ENCODE measurements at regions not wholly inside any gene's neighbourhood (a gene's known extent, or its start where the extent isn't known, plus 50 kb on each side); places are given as distances from the start of the nearest gene placed in this dataset.
"Not testable (repeated sequence)": the region's sequence is repeated elsewhere in the genome, so short reads cannot be mapped to it uniquely, and the experiment has no call there.

GRCh38 chr9:102507044-102507687 is 488.0 kb upstream of the CYLC2 start:
- TF ChIP-seq POLR2A (IDR thresholded peaks at IDR 0.05; ENCODE audit: low read depth, low read length), result no peak
- no peak for DNase-seq (ENCODE audit: insufficient read length, low spot score)
- peak; percentile 72 for FAIRE-seq

GRCh38 chr9:102506406-102506805 is 488.7 kb upstream of the CYLC2 start:
- no peak for TF ChIP-seq POLR2A (IDR thresholded peaks at IDR 0.05; ENCODE audit: low read depth, low read length)
- peak; percentile 61 for FAIRE-seq

GRCh38 chr9:102499468-102499867 is 495.7 kb upstream of the CYLC2 start:
- TF ChIP-seq POLR2A (IDR thresholded peaks at IDR 0.05; ENCODE audit: low read depth, low read length), result no peak
- FAIRE-seq, result peak; percentile 97

More at GRCh38 chr9:102506406-102506805, 488.7 kb upstream of the CYLC2 start:
- DNase-seq (ENCODE audit: insufficient read length, low spot score), result no peak

GRCh38 chr9:102497709-102498108 is 497.4 kb upstream of the CYLC2 start:
- no peak for TF ChIP-seq POLR2A (IDR thresholded peaks at IDR 0.05; ENCODE audit: low read depth, low read length)
- no peak for FAIRE-seq
- no peak for DNase-seq (ENCODE audit: insufficient read length, low spot score)

More at GRCh38 chr9:102499468-102499867, 495.7 kb upstream of the CYLC2 start:
- peak; percentile 18 for DNase-seq (ENCODE audit: insufficient read length, low spot score)

GRCh38 chr9:102486976-102487375 is 508.2 kb upstream of the CYLC2 start:
- not testable (repeated sequence) for DNase-seq (ENCODE audit: insufficient read length, low spot score); FAIRE-seq

GRCh38 chr9:102483651-102484050 is 511.5 kb upstream of the CYLC2 start:
- no peak for TF ChIP-seq POLR2A (IDR thresholded peaks at IDR 0.05; ENCODE audit: low read depth, low read length)
- DNase-seq (ENCODE audit: insufficient read length, low spot score) (no peak), FAIRE-seq (peak; percentile 72)

- FAIRE-seq (no peak), DNase-seq (ENCODE audit: insufficient read length, low spot score) (no peak)
- no peak for TF ChIP-seq POLR2A (IDR thresholded peaks at IDR 0.05; ENCODE audit: low read depth, low read length)
These were observed 512.4 kb upstream of the CYLC2 start for GRCh38 chr9:102482776-102483175.

GRCh38 chr9:102479191-102479590 is 515.9 kb upstream of the CYLC2 start:
- peak; percentile 22 for DNase-seq (ENCODE audit: insufficient read length, low spot score)
- peak; percentile 100 for FAIRE-seq
- TF ChIP-seq POLR2A (IDR thresholded peaks at IDR 0.05; ENCODE audit: low read depth, low read length), result no peak

GRCh38 chr9:102474357-102474756 is 520.8 kb upstream of the CYLC2 start:
- FAIRE-seq, result peak; percentile 60

GRCh38 chr9:102469430-102469829 is 525.7 kb upstream of the CYLC2 start:
- FAIRE-seq; DNase-seq (ENCODE audit: insufficient read length, low spot score): not testable (repeated sequence)

More at GRCh38 chr9:102474357-102474756, 520.8 kb upstream of the CYLC2 start:
- DNase-seq (ENCODE audit: insufficient read length, low spot score), result no peak
- TF ChIP-seq POLR2A (IDR thresholded peaks at IDR 0.05; ENCODE audit: low read depth, low read length), result no peak

GRCh38 chr9:102461156-102461819 is 533.8 kb upstream of the CYLC2 start:
- no peak for TF ChIP-seq POLR2A (IDR thresholded peaks at IDR 0.05; ENCODE audit: low read depth, low read length)
- peak; percentile 89 for FAIRE-seq
- no peak for DNase-seq (ENCODE audit: insufficient read length, low spot score)

GRCh38 chr9:102459828-102460227 is 535.3 kb upstream of the CYLC2 start:
- FAIRE-seq, result no peak
- TF ChIP-seq POLR2A (IDR thresholded peaks at IDR 0.05; ENCODE audit: low read depth, low read length), result no peak
- DNase-seq (ENCODE audit: insufficient read length, low spot score), result no peak

GRCh38 chr9:102456562-102456961 is 538.6 kb upstream of the CYLC2 start:
- FAIRE-seq (peak; percentile 78), DNase-seq (ENCODE audit: insufficient read length, low spot score) (no peak)
- no peak for TF ChIP-seq POLR2A (IDR thresholded peaks at IDR 0.05; ENCODE audit: low read depth, low read length)

- peak; percentile 11 for FAIRE-seq
- DNase-seq (ENCODE audit: insufficient read length, low spot score), result no peak
- TF ChIP-seq POLR2A (IDR thresholded peaks at IDR 0.05; ENCODE audit: low read depth, low read length), result no peak
These were observed 549.2 kb upstream of the CYLC2 start for GRCh38 chr9:102445906-102446305.

- TF ChIP-seq POLR2A (IDR thresholded peaks at IDR 0.05; ENCODE audit: low read depth, low read length), result no peak
- peak; percentile 20 for FAIRE-seq
- DNase-seq (ENCODE audit: insufficient read length, low spot score), result no peak
These were observed 549.9 kb upstream of the CYLC2 start for GRCh38 chr9:102445181-102445747.

All from H54 (cell line).